ENCODE measurements at regions not wholly inside any gene's neighbourhood (a gene's known extent, or its start where the extent isn't known, plus 50 kb on each side); places are given as distances from the start of the nearest gene placed in this dataset.

DNA sequence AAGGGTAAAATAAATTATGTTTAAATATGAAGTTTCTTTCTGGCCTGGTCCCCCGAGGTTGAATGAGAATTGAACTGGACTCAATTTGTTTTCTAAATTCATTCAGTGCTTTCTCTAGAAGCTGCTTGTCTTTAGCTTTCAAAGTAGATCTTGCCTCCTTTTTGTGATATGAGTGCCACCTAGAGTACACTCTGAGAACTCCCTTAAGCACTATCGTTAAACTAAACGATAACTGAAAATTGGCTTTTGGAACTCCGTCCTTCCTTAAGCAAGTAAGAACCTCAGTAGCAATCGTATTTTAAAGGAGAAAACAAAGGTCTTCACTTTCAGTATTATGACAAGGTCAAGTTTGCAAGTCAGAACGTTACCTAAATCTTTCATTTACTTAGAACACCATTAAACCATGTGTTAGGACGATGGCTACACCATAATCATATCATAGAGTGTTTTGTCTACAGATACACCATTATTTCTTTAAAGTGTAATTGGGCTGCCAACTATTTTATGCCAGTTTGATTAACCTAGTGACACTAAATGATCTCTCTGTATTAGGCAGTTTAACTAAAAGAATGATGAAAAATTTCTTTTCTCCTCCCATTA, 364.8 kb downstream of the SNAPC1 start:
- H3K27me3 ChIP-seq, result no peaks in the 10 kb centered on the region
- H3K9me3 ChIP-seq, result no peaks in the 10 kb centered on the region
- no peak overlapping the region for H3K27ac ChIP-seq
- DNase-seq (ENCODE audit: extremely low spot score in 2 of 2), result no peak
- intact Hi-C loops (cut with DNase I), result loop anchor here (10.0 kb wide), 1 partner anchor 672 kb away; no protein-coding TSS in a partner anchor
- TF ChIP-seq POLR2A (IDR thresholded peaks at IDR 0.05) (no peak), POLR2AphosphoS5 (IDR thresholded peaks at IDR 0.05; ENCODE audit: insufficient read depth in 1 of 2, low read depth in 1 of 2) (no peak)
- TF ChIP-seq, protein P1, sequence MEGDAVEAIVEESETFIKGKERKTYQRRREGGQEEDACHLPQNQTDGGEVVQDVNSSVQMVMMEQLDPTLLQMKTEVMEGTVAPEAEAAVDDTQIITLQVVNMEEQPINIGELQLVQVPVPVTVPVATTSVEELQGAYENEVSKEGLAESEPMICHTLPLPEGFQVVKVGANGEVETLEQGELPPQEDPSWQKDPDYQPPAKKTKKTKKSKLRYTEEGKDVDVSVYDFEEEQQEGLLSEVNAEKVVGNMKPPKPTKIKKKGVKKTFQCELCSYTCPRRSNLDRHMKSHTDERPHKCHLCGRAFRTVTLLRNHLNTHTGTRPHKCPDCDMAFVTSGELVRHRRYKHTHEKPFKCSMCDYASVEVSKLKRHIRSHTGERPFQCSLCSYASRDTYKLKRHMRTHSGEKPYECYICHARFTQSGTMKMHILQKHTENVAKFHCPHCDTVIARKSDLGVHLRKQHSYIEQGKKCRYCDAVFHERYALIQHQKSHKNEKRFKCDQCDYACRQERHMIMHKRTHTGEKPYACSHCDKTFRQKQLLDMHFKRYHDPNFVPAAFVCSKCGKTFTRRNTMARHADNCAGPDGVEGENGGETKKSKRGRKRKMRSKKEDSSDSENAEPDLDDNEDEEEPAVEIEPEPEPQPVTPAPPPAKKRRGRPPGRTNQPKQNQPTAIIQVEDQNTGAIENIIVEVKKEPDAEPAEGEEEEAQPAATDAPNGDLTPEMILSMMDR (IDR thresholded peaks at IDR 0.05), result peak; percentile 51 to 69 (median 56)
- H3K36me3 ChIP-seq, result no peaks in the 10 kb centered on the region
- no peaks in the 10 kb centered on the region for H3K4me1 ChIP-seq
- H3K4me3 ChIP-seq, result no peak overlapping the region

DNA sequence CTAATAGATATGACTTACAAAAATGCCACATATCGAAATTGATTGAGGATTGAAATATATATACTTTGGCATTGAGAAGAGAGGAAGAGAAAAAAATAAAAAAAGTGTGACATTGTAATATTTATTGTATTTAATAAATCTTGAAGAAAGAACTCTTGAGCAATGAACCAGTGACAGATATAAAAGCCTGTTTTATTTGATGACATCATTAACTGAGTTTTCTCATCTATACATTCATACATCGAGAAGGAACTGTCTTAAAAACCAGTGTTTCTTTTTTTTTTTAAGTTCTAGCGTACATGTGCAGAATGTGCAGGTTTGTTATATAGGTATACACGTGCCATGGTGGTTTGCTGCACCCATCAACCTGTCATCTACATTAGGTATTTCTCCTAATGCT, 368.2 kb downstream of the SNAPC1 start:
- TF ChIP-seq, protein P1 (IDR thresholded peaks at IDR 0.05), result no peak
- TF ChIP-seq POLR2AphosphoS5 (IDR thresholded peaks at IDR 0.05; ENCODE audit: insufficient read depth in 1 of 2, low read depth in 1 of 2) (no peak), POLR2A (IDR thresholded peaks at IDR 0.05) (no peak)
- no peak overlapping the region for H3K27ac ChIP-seq
- H3K4me3 ChIP-seq, result no peak overlapping the region
- no peak for DNase-seq (ENCODE audit: extremely low spot score in 2 of 2)
- intact Hi-C loops (cut with DNase I), result no loop called here
- peaks cover 6% of the 10 kb centered on the region for H3K4me1 ChIP-seq
- H3K9me3 ChIP-seq, result no peaks in the 10 kb centered on the region
- H3K36me3 ChIP-seq, result no peaks in the 10 kb centered on the region
- no peaks in the 10 kb centered on the region for H3K27me3 ChIP-seq

DNA sequence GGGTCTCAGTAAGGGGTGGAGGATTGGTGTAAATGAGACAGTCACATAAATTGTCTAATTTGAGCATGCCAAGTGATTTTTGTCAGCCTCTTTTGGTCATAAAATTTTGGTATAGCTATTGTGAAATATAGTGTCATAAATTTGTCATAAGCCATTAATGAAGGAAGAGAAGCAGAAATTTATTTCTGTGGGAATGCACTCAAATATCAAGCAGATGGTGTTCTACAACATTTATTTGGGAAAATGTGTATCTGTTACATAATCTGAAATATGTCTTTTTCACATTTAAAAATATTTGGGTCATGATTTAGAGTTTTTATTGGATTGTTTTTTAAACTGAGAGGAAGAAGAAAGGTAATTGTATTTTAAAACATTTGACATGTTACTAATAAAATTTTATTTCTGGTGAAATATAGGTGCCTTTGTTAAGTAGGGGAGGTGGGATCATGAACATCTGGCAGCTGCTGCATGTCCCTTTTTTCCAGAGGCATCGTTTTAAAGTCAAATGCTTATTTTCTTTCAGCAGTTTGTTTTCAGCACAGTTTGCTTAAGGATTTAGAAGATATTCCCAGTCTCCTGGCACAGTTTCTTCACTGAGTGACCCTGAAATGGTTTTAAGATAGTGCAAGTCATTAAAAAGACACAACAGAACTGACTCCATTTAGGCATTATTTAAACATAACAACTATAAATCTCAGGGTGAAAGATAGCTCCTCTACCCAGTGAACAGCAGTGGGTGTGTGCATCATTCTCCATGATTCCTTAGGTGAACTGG, 371.7 kb downstream of the SNAPC1 start:
- H3K27ac ChIP-seq, result no peak overlapping the region
- H3K27me3 ChIP-seq, result no peaks in the 10 kb centered on the region

DNA sequence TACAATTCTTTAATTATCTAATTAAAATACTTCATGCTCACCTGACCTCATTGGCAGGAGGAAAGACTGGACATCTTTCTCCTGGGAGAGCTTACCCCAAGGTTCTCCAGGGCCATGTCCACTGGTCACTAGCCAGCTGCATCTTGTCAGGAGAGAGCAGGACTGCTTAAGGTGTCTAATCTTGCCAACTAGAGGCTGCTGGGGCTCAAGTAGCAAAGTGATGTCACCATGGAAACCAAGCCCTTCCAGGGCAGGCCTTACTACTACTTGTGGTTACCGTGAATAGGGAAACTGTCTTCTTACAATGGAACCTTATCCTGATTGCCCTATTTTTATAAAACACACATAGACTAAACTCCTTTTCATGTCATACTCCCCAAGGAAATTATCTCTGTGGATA, 376.4 kb downstream of the SNAPC1 start:
- no peak overlapping the region for H3K4me3 ChIP-seq
- no peaks in the 10 kb centered on the region for H3K36me3 ChIP-seq
- no peaks in the 10 kb centered on the region for H3K9me3 ChIP-seq
- H3K4me1 ChIP-seq, result peaks cover 6% of the 10 kb centered on the region
- intact Hi-C loops (cut with DNase I), result no loop called here
- TF ChIP-seq POLR2AphosphoS5 (IDR thresholded peaks at IDR 0.05; ENCODE audit: insufficient read depth in 1 of 2, low read depth in 1 of 2), result no peak
- TF ChIP-seq, protein P1 (IDR thresholded peaks at IDR 0.05), result no peak
- no peak for TF ChIP-seq POLR2A (IDR thresholded peaks at IDR 0.05)
- H3K27ac ChIP-seq, result no peak overlapping the region
- DNase-seq (ENCODE audit: extremely low spot score in 2 of 2), result no peak
- no peaks in the 10 kb centered on the region for H3K27me3 ChIP-seq

More for the DNA sequence above, 371.7 kb downstream of the SNAPC1 start:
- intact Hi-C loops (cut with DNase I), result no loop called here
- TF ChIP-seq POLR2AphosphoS5 (IDR thresholded peaks at IDR 0.05; ENCODE audit: insufficient read depth in 1 of 2, low read depth in 1 of 2) (no peak), POLR2A (IDR thresholded peaks at IDR 0.05) (no peak)
- TF ChIP-seq, protein P1 (IDR thresholded peaks at IDR 0.05), result no peak
- no peak for DNase-seq (ENCODE audit: extremely low spot score in 2 of 2)
- Histone ChIP-seq H3K4me3 (no peak overlapping the region), H3K9me3 (no peaks in the 10 kb centered on the region), H3K4me1 (peaks cover 6% of the 10 kb centered on the region), H3K36me3 (no peaks in the 10 kb centered on the region)

DNA sequence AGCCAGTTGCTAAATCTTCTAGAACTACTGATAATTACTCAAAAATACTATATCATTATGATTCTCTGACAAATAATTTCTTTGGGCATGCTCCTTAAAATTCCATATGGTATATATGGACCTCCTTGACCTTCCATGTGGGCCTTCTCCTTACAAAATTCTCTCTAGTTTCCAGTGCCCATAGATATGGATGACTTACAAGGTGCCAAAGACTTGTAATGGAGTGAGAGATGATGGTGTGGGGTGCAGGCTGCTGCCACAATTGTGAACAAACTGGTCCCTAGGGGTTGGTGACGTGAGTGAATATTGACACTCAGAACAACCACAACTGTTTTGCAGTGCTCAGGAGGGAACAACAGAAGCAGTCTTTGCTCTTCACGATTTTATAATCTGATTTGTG, 378.9 kb downstream of the SNAPC1 start:
- H3K4me1 ChIP-seq, result no peaks in the 10 kb centered on the region
- no peak overlapping the region for H3K27ac ChIP-seq
- no peak for DNase-seq (ENCODE audit: extremely low spot score in 2 of 2)
- H3K4me3 ChIP-seq, result no peak overlapping the region
- no peaks in the 10 kb centered on the region for H3K9me3 ChIP-seq
- intact Hi-C loops (cut with DNase I), result no loop called here
- H3K27me3 ChIP-seq, result no peaks in the 10 kb centered on the region
- TF ChIP-seq POLR2A (IDR thresholded peaks at IDR 0.05), result no peak
- TF ChIP-seq, protein P1 (IDR thresholded peaks at IDR 0.05), result no peak
- TF ChIP-seq POLR2AphosphoS5 (IDR thresholded peaks at IDR 0.05; ENCODE audit: insufficient read depth in 1 of 2, low read depth in 1 of 2), result no peak
- H3K36me3 ChIP-seq, result no peaks in the 10 kb centered on the region

Data from vagina (tissue), 2 donors.